ENCODE measurements at regions not wholly inside any gene's neighbourhood (a gene's known extent, or its start where the extent isn't known, plus 50 kb on each side); places are given as distances from the start of the nearest gene placed in this dataset.
"Not testable (repeated sequence)": the region's sequence is repeated elsewhere in the genome, so short reads cannot be mapped to it uniquely, and the experiment has no call there.

DNA sequence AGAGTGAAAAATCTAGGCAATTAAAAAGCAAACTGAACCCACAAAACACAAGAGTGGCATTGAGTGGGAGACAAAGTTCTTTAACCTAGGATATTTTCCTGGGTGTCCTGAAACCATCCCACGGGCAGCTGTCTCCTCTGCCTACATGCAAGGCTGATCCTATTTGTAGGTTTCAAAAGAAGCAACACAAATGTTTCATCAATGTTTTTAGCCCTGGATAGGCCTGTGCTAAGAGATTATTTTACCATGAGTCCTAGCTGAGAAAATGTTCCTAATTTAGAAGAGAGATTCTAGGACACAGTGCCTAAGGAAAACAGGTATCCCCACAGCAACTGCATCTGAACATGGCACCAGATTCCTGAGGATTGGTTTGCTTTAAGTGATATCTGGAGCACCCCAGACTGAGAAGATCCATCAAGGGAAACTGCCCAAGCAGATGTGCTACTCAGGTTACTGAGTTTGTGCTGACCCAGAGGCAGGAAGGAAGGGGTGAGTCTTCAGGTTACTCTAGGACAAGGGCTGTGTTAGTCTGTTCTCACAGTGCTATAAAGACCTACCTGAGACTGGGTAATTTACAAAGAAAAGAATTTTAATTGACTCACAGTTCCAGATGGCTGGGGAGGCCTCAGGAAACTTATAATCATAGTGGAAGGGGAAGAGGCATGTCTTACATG lies 111.6 kb upstream of the UST start:
- no peak overlapping the region for H3K4me3 ChIP-seq (ENCODE audit: low read length)
- DNase-seq (ENCODE audit: low read depth): no peak
- TF ChIP-seq, protein P1, sequence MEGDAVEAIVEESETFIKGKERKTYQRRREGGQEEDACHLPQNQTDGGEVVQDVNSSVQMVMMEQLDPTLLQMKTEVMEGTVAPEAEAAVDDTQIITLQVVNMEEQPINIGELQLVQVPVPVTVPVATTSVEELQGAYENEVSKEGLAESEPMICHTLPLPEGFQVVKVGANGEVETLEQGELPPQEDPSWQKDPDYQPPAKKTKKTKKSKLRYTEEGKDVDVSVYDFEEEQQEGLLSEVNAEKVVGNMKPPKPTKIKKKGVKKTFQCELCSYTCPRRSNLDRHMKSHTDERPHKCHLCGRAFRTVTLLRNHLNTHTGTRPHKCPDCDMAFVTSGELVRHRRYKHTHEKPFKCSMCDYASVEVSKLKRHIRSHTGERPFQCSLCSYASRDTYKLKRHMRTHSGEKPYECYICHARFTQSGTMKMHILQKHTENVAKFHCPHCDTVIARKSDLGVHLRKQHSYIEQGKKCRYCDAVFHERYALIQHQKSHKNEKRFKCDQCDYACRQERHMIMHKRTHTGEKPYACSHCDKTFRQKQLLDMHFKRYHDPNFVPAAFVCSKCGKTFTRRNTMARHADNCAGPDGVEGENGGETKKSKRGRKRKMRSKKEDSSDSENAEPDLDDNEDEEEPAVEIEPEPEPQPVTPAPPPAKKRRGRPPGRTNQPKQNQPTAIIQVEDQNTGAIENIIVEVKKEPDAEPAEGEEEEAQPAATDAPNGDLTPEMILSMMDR (IDR thresholded peaks at IDR 0.05; ENCODE audit: insufficient read depth, low read depth, low read length, missing control alignments): no peak

DNA sequence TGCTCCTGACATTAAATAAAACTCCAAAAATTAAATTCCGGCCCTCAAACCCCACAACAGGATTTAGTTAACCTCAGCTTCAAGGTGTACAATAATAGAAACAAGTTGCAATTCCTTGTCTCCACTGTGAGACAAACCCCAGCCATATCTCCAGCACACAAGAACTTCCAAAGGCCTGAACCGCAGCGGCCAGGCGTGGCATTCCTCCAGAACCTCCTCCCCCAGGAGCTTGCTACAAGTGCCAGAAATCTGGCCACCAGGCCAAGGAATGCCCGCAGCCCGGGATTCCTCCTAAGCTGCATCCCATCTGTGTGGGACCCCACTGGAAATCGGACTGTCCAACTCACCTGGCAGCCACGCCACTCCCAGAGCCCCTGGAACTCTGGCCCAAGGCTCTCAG lies 105.0 kb upstream of the UST start:
- not testable (repeated sequence) for DNase-seq (ENCODE audit: low read depth); H3K4me3 ChIP-seq (ENCODE audit: low read length)

DNA sequence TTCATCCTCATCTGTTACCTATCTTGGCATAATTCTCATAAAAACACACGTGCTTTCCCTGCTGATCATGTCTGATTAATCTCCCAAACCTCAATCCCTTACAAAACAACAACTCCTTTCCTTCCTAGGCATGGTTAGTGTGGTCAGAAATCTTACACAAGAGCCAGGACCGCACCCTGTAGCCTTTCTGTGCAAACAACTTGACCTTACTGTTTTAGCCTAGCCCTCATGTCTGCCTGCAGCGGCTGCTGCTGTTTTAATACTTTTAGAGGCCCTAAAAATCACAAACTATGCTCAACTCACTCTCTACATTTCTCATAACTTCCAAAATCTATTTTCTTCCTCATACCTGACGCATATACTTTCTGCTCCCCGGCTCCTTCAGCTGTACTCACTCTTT lies 103.6 kb upstream of the UST start:
- DNase-seq (ENCODE audit: low read depth): not testable (repeated sequence)

DNA sequence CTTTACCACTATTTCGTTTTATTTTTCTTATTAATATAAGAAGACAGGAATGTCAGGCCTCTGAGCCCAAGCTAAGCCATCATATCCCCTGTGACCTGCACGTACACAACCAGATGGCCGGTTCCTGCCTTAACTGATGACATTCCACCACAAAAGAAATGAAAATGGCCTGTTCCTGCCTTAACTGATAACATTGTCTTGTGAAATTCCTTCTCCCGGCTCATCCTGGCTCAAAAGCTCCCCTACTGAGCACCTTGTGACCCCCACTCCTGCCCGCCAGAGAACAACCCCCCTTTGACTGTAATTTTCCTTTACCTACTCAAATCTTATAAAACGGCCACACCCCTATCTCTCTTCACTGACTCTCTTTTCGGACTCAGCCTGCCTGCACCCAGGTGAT lies 101.8 kb upstream of the UST start:
- DNase-seq (ENCODE audit: low read depth): not testable (repeated sequence)

More for the DNA sequence above, 103.6 kb upstream of the UST start:
- H3K4me3 ChIP-seq (ENCODE audit: low read length): not testable (repeated sequence)

DNA sequence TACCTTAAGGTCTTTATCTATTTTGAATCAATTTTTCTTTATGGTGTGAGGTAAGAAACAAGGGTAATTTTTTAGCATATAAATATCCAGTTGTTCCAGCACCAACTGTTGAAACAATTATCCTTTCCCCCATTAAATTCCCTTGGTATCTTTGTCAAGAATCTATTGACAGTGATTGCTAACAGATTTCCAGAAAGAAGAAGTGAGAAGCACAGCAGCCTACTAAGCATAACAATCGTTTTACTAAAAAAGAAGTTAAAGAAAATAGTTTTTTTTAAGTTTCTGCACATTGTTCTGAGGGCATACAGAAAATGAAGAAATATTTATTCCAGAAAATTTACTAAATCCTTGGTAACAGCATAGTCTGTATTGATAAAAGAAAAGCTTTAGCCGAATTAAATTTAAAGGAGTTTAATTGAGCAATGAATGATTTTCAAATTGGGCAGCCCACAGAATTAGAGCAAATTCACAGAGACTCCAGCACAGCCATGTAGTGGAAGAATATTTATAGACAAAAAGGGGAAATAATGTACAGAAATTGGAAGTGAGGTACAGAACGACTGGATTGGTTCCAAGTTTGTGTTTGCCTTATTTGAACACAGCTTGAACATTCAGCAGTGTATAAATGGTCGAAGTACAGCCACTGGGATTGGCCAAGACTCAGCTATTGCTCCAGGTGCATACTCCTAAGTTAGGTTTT lies 97.9 kb upstream of the UST start:
- TF ChIP-seq, protein P1 (IDR thresholded peaks at IDR 0.05; ENCODE audit: insufficient read depth, low read depth, low read length, missing control alignments): no peak
- DNase-seq (ENCODE audit: low read depth): no peak
- no peak overlapping the region for H3K4me3 ChIP-seq (ENCODE audit: low read length)

More for the DNA sequence above, 101.8 kb upstream of the UST start:
- H3K4me3 ChIP-seq (ENCODE audit: low read length): not testable (repeated sequence)

DNA sequence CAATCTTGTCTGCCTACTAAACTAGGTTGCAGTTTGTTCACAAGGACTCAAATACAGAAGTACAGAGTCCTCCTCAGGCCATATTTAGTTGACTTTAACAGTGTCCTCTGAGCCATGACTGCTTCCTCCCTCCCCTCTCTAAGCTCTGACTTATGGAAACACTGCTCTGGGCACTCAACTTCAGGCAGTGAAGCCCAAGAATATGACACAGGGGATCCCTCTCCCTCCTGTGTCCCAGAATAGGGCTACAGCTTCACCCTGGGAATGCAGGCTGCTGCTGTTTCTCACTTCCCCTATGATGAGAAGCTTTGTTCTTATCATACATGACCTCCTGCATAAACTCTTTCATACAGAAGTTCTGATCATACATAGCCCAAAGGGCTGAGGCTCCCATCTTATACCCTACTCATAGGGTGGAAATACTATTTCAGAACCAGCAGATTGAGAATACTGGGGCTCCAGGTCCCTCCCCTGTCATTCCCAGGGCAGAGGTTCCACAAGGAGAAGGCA lies 97.3 kb upstream of the UST start:
- TF ChIP-seq, protein P1 (IDR thresholded peaks at IDR 0.05; ENCODE audit: insufficient read depth, low read depth, low read length, missing control alignments): no peak
- no peak for DNase-seq (ENCODE audit: low read depth)

DNA sequence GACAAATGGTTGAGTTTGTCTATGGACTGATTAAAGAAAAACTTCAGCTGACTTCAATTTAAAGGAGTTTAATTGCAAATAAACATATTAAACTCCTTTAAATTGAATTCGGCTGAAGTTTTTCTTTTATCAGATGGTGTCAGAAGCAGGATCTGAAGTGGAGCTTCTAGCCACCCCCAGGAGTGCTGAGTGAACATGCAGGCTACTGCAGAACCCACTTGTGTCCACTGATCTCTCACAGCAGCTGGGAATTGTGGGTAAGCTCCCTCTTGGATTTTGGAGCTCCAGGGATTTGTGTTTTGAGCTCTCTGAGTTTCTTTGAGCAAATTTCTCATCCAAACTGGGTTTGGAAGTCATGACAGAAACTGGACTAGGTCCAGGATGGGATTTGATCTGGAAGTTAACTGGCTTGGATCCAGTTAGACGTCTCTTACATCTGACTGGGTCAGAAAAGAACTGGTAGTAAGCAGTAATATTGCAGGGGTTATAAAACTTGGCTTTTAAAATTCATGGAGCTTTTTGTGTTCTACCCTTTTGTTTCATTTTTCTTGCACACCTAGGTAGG lies 95.8 kb upstream of the UST start:
- DNase-seq (ENCODE audit: low read depth): no peak
- TF ChIP-seq, protein P1 (IDR thresholded peaks at IDR 0.05; ENCODE audit: insufficient read depth, low read depth, low read length, missing control alignments): no peak
- H3K4me3 ChIP-seq (ENCODE audit: low read length): no peak overlapping the region

More for the DNA sequence above, 97.3 kb upstream of the UST start:
- no peak overlapping the region for H3K4me3 ChIP-seq (ENCODE audit: low read length)

DNA sequence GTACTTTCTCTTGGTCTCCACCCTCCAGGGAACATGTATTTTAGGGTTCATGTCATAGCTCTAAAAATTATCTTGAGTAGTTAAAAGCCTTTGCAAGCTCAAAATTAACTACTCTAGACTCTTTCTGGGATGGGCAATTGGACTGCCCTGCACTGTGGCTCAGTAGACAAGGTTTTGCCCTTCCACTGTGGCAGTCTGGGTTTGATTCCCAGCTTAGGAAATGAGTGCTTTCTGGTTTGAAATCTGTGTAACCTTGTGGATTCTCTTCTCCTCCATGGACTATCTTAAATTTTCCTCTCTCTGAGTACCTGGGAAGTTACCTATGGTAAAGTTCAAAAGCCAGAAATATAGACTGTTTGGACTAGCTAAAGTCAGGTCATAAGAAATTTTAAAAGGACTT lies 94.6 kb upstream of the UST start:
- TF ChIP-seq, protein P1 (IDR thresholded peaks at IDR 0.05; ENCODE audit: insufficient read depth, low read depth, low read length, missing control alignments): no peak
- DNase-seq (ENCODE audit: low read depth): no peak

More for the DNA sequence above, 94.6 kb upstream of the UST start:
- H3K4me3 ChIP-seq (ENCODE audit: low read length): no peak overlapping the region
